ENCODE measurements at regions not wholly inside any gene's neighbourhood (a gene's known extent, or its start where the extent isn't known, plus 50 kb on each side); places are given as distances from the start of the nearest gene placed in this dataset.

GRCh38 chr5:25579111-25579510, 934.3 kb upstream of the CDH10 start:
- TF ChIP-seq CTCF (IDR thresholded peaks at IDR 0.05; ENCODE audit: insufficient read depth, low read length) (no peak), REST (IDR thresholded peaks at IDR 0.05; ENCODE audit: insufficient replicate concordance, low read depth) (no peak), POLR2AphosphoS5 (IDR thresholded peaks at IDR 0.05; ENCODE audit: low read depth) (no peak), GABPA (IDR thresholded peaks at IDR 0.05; ENCODE audit: low read depth) (no peak)

Measured in HL-60 (cell line).